ENCODE measurements at regions not wholly inside any gene's neighbourhood (a gene's known extent, or its start where the extent isn't known, plus 50 kb on each side); places are given as distances from the start of the nearest gene placed in this dataset.
"Not testable (repeated sequence)": the region's sequence is repeated elsewhere in the genome, so short reads cannot be mapped to it uniquely, and the experiment has no call there.

DNA sequence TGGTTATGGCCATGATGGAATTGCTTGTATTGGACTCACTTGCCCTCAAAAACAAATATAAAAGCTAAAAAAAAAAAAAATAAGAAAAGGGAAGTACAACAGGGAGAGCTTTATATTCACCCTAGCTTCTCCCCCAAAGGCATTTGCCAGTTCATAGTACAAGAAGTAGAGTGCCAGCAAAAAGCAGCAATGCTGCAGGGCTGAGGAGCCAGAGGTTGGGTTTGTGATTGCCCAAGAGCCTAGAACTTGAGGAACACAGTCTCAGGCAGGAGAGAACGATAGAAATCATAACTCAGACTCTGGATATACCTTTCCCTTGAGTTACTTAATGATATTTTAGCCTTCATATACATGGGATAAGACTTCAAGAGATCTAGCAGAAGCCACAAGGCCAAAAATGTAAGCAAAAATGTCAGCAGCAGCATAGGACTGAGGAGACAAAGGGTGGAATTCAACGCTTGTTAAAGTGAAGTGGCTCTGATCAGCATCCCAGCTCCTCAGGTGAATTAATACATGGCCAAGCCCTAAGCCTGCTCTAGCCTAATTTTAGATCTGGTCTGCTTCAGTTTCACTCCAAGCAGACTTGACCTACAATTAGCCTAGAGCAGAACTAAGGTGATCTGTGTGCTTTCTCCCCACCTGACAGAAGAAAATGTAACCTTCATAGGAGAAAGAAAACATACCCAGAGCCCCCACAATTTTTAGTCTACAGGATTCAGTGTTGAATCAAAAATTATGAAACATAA, 172.8 kb upstream of the PLGLB1 start:
- DNase-seq (ENCODE audit: low read depth, low spot score); intact Hi-C loops (cut with micrococcal nuclease); RAD21 ChIA-PET (ENCODE audit: low non-redundant PET in 1 of 2, low total read pairs in 2 of 2, uncharacterized antibody in 2 of 2, unreplicated experiment in 2 of 2); H3K9ac ChIP-seq (ENCODE audit: low read length); ATAC-seq; POLR2A ChIA-PET; H3K9me2 ChIP-seq (ENCODE audit: insufficient read depth); H3K27ac ChIP-seq (ENCODE audit: low read depth, low read length); H3K4me1 ChIP-seq (ENCODE audit: control insufficient read depth in 1 of 2, insufficient read depth in 2 of 2, low read length in 2 of 2); CTCF ChIA-PET; H2AFZ ChIP-seq (ENCODE audit: low read depth, low read length, poor library complexity, severe bottlenecking); H3K79me2 ChIP-seq (ENCODE audit: insufficient read depth, low read length); H3K4me3 ChIP-seq (replicated peaks in 1 of 2; ENCODE audit: low read depth in 1 of 2, low read length in 2 of 2); H3K27me3 ChIP-seq (ENCODE audit: insufficient read depth, low read length); H3K36me3 ChIP-seq (ENCODE audit: control insufficient read depth in 1 of 2, insufficient read depth in 2 of 2, low read length in 2 of 2); BruUV-seq (replicated peaks); H3K9me3 ChIP-seq (ENCODE audit: control insufficient read depth in 1 of 2, insufficient read depth in 1 of 2, low read depth in 1 of 2, low read length in 2 of 2); H4K20me1 ChIP-seq (ENCODE audit: insufficient read depth); H3K4me2 ChIP-seq (ENCODE audit: low read length): not testable (repeated sequence)

DNA sequence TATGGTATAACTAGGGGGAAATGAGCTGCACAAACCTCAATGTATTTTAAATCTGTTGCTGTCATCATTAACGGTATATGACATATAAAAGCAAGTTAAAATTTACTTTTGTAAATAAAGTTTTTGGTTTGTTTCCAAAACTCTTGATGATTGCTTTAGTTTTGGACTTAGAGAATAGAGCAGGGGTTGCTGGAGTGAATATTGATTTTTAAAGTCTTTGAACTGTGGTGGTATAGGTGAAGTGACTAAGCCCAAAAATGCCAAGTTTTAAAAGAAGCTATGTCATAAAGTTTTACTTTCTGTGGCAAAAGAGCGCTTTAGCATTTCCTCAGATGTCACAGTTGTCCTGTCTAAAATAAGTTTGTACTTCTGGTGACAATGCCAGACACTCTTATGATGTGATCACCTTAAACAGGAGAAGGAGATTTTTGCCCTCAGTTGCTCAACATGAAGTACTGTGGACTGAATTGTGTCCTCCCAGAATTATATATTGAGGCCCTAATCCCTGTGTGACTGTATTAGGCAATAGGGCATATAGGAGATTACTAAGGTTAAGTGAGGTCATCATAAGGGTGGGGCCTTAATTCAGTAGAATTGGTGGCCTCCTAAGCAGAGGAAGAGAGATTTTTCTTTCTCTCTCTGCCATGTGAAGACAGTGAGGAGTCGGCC, 175.2 kb upstream of the PLGLB1 start:
- H3K9me3 ChIP-seq (ENCODE audit: control insufficient read depth in 1 of 2, insufficient read depth in 1 of 2, low read depth in 1 of 2, low read length in 2 of 2), result not testable (repeated sequence)

DNA sequence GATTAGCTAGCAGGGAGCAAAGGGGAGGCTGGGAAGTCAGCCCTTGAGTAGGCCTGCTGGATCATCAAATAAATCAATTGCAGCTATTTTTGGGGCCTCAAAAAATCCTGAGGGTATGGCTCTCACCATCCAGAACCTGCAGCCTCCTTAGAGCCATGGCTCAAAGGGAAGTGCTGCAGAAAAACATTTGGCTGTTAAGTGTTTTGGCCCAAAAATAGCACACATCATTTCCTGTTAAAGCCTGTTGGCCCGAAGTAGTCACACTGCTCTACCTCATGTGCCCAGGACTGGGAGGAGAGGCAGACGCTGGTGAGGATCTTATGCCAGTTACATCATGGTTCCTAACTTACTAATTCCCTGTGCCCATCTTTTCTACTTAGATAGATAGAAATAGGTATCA, 176.8 kb upstream of the PLGLB1 start:
- RAD21 ChIA-PET (ENCODE audit: low non-redundant PET in 1 of 2, low total read pairs in 2 of 2, uncharacterized antibody in 2 of 2, unreplicated experiment in 2 of 2); H3K9ac ChIP-seq (ENCODE audit: low read length); CTCF ChIA-PET; H3K9me2 ChIP-seq (ENCODE audit: insufficient read depth); H4K20me1 ChIP-seq (ENCODE audit: insufficient read depth); H3K27me3 ChIP-seq (ENCODE audit: insufficient read depth, low read length); H3K27ac ChIP-seq (ENCODE audit: low read depth, low read length); ATAC-seq; H3K36me3 ChIP-seq (ENCODE audit: control insufficient read depth in 1 of 2, insufficient read depth in 2 of 2, low read length in 2 of 2); H3K4me3 ChIP-seq (replicated peaks in 1 of 2; ENCODE audit: low read depth in 1 of 2, low read length in 2 of 2); H3K4me1 ChIP-seq (ENCODE audit: control insufficient read depth in 1 of 2, insufficient read depth in 2 of 2, low read length in 2 of 2); BruUV-seq (replicated peaks); H2AFZ ChIP-seq (ENCODE audit: low read depth, low read length, poor library complexity, severe bottlenecking); POLR2A ChIA-PET; H3K9me3 ChIP-seq (ENCODE audit: control insufficient read depth in 1 of 2, insufficient read depth in 1 of 2, low read depth in 1 of 2, low read length in 2 of 2); intact Hi-C loops (cut with micrococcal nuclease); DNase-seq (ENCODE audit: low read depth, low spot score); H3K4me2 ChIP-seq (ENCODE audit: low read length); H3K79me2 ChIP-seq (ENCODE audit: insufficient read depth, low read length): not testable (repeated sequence)

More for the DNA sequence above, 175.2 kb upstream of the PLGLB1 start:
- H4K20me1 ChIP-seq (ENCODE audit: insufficient read depth); BruUV-seq (replicated peaks); H3K4me2 ChIP-seq (ENCODE audit: low read length); intact Hi-C loops (cut with micrococcal nuclease); H2AFZ ChIP-seq (ENCODE audit: low read depth, low read length, poor library complexity, severe bottlenecking); H3K27ac ChIP-seq (ENCODE audit: low read depth, low read length); H3K4me1 ChIP-seq (ENCODE audit: control insufficient read depth in 1 of 2, insufficient read depth in 2 of 2, low read length in 2 of 2); DNase-seq (ENCODE audit: low read depth, low spot score); ATAC-seq; H3K36me3 ChIP-seq (ENCODE audit: control insufficient read depth in 1 of 2, insufficient read depth in 2 of 2, low read length in 2 of 2); H3K9ac ChIP-seq (ENCODE audit: low read length); H3K9me2 ChIP-seq (ENCODE audit: insufficient read depth); H3K4me3 ChIP-seq (replicated peaks in 1 of 2; ENCODE audit: low read depth in 1 of 2, low read length in 2 of 2); CTCF ChIA-PET; RAD21 ChIA-PET (ENCODE audit: low non-redundant PET in 1 of 2, low total read pairs in 2 of 2, uncharacterized antibody in 2 of 2, unreplicated experiment in 2 of 2); H3K27me3 ChIP-seq (ENCODE audit: insufficient read depth, low read length); POLR2A ChIA-PET; H3K79me2 ChIP-seq (ENCODE audit: insufficient read depth, low read length): not testable (repeated sequence)

DNA sequence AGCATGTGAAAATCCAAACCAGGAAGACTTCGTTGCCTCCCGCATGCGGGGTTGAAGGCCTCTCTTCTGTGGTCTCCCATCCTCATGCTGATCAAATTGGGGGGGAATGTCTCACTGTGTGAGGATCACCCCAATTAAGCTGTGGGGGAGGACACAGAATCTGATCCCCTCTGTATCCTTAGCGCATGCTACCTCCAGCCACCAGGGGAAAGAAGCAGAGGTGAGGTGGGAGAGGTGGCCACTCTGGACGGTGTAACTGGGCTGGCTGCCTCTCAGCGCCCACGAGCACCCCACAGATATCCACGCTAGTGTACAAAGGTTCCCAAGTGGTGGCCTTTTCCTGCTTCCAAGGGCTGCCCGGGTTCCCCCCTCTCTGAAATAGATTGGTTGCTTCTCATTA, 177.6 kb upstream of the PLGLB1 start:
- H4K20me1 ChIP-seq (ENCODE audit: insufficient read depth); H3K9me2 ChIP-seq (ENCODE audit: insufficient read depth); H3K79me2 ChIP-seq (ENCODE audit: insufficient read depth, low read length); CTCF ChIA-PET; H3K27me3 ChIP-seq (ENCODE audit: insufficient read depth, low read length); H3K4me1 ChIP-seq (ENCODE audit: control insufficient read depth in 1 of 2, insufficient read depth in 2 of 2, low read length in 2 of 2); intact Hi-C loops (cut with micrococcal nuclease); H3K9me3 ChIP-seq (ENCODE audit: control insufficient read depth in 1 of 2, insufficient read depth in 1 of 2, low read depth in 1 of 2, low read length in 2 of 2); H2AFZ ChIP-seq (ENCODE audit: low read depth, low read length, poor library complexity, severe bottlenecking); H3K36me3 ChIP-seq (ENCODE audit: control insufficient read depth in 1 of 2, insufficient read depth in 2 of 2, low read length in 2 of 2); H3K9ac ChIP-seq (ENCODE audit: low read length); H3K4me2 ChIP-seq (ENCODE audit: low read length); H3K27ac ChIP-seq (ENCODE audit: low read depth, low read length); BruUV-seq (replicated peaks); ATAC-seq; DNase-seq (ENCODE audit: low read depth, low spot score); RAD21 ChIA-PET (ENCODE audit: low non-redundant PET in 1 of 2, low total read pairs in 2 of 2, uncharacterized antibody in 2 of 2, unreplicated experiment in 2 of 2); POLR2A ChIA-PET; H3K4me3 ChIP-seq (replicated peaks in 1 of 2; ENCODE audit: low read depth in 1 of 2, low read length in 2 of 2): not testable (repeated sequence)
